IMR-90 (cell line): ENCODE measurements at regions not wholly inside any gene's neighbourhood (a gene's known extent, or its start where the extent isn't known, plus 50 kb on each side); places are given as distances from the start of the nearest gene placed in this dataset.

ENCODE experiments used
- ATAC-seq: fragments of 200-7000 bp; cut with Tn5 transposase; 2 replicates; pipeline ENCODE4 v1.9.1; 2020; ENCODE audit warnings: low read depth, mild to moderate bottlenecking, moderate library complexity
- BruUV-seq: library from RNA; stranded (reverse); fragments of 400-500 nt; replicated peaks from 2 replicates; lab custom pipeline; 2021; lab: Mats Ljungman, UMichigan
- CTCF ChIA-PET: fragments of 300-600 bp; formaldehyde crosslinking; extraction: SDS; loops from one replicate; lab custom pipeline; 2021; ENCODE audit warnings: antibody characterized with exemption; lab: Yijun Ruan, JAX
- POLR2A ChIA-PET: fragments of 300-600 bp; sonication (Branson Sonifier 250); formaldehyde crosslinking; loops from one replicate; lab custom pipeline; 2022; ENCODE audit warnings: antibody characterized with exemption; ENCODE audit not compliant: unreplicated experiment; lab: Charles Lee
- DNase-seq: peaks from one replicate; pipeline ENCODE4 v3.0.0; 2013
- H2AFZ ChIP-seq: replicated peaks from 2 replicates; pipeline ENCODE3; 2013; ENCODE audit warnings: low read length, mild to moderate bottlenecking; ENCODE audit not compliant: poor library complexity
- H2AK5ac ChIP-seq: 2 replicates; pipeline ENCODE4 v1.6.1; 2013; ENCODE audit warnings: low read depth, low read length, inconsistent platforms
- H2AK9ac ChIP-seq: replicated peaks from 2 replicates; pipeline ENCODE3; 2013; ENCODE audit warnings: mild to moderate bottlenecking, low read depth, low read length, moderate library complexity; ENCODE audit not compliant: poor library complexity
- H2BK120ac ChIP-seq: 2 replicates; pipeline ENCODE4 v1.6.1; 2013; ENCODE audit warnings: low read depth, low read length, inconsistent platforms
- H2BK15ac ChIP-seq: 3 replicates; pipeline ENCODE4 v1.6.1; 2013; ENCODE audit warnings: low read depth, low read length, inconsistent platforms
- H2BK20ac ChIP-seq: 2 replicates; pipeline ENCODE4 v1.6.1; 2013; ENCODE audit warnings: low read depth, mild to moderate bottlenecking, inconsistent platforms, low read length, moderate library complexity
- H2BK5ac ChIP-seq: 2 replicates; pipeline ENCODE4 v1.6.1; 2013; ENCODE audit warnings: mild to moderate bottlenecking, low read depth, low read length, inconsistent platforms; ENCODE audit not compliant: poor library complexity, severe bottlenecking
- H3K14ac ChIP-seq: replicated peaks from 2 replicates; pipeline ENCODE4 v1.6.1; 2013; ENCODE audit warnings: low read depth, low read length, inconsistent platforms
- H3K18ac ChIP-seq: 2 replicates; pipeline ENCODE4 v1.6.1; 2013; ENCODE audit warnings: low read depth, low read length, control low read depth
- H3K23ac ChIP-seq: 2 replicates; pipeline ENCODE4 v1.6.1; 2013; ENCODE audit warnings: low read depth, low read length, inconsistent platforms
- H3K27ac ChIP-seq: 2 replicates; pipeline ENCODE4 v1.5.1; 2013; ENCODE audit warnings: mild to moderate bottlenecking, control low read depth, low read length; ENCODE audit not compliant: insufficient read depth
- H3K27me3 ChIP-seq: 2 replicates; pipeline ENCODE4 v1.6.1; 2013; ENCODE audit warnings: low read length; ENCODE audit not compliant: control insufficient read depth, insufficient read depth
- H3K36me3 ChIP-seq: 2 replicates; pipeline ENCODE4 v1.6.1; 2013; ENCODE audit warnings: low read length, mixed read lengths; ENCODE audit not compliant: control insufficient read depth, insufficient read depth
- H3K4ac ChIP-seq: 2 replicates; pipeline ENCODE4 v1.6.1; 2013; ENCODE audit warnings: low read depth, low read length, inconsistent platforms
- H3K4me1 ChIP-seq: 2 replicates; pipeline ENCODE4 v1.6.1; 2013; ENCODE audit warnings: low read length, mixed read lengths; ENCODE audit not compliant: control insufficient read depth, insufficient read depth
- H3K4me2 ChIP-seq: 2 replicates; pipeline ENCODE4 v1.6.1; 2013; ENCODE audit warnings: low read depth, mild to moderate bottlenecking, control low read depth, low read length, moderate library complexity
- H3K4me3 ChIP-seq: 2 replicates; pipeline ENCODE4 v1.5.1; 2013; ENCODE audit warnings: low read depth, mild to moderate bottlenecking, control low read depth, low read length, moderate library complexity; ENCODE audit not compliant: insufficient read depth
- H3K56ac ChIP-seq: 2 replicates; pipeline ENCODE4 v1.6.1; 2013; ENCODE audit warnings: low read length, inconsistent platforms; ENCODE audit not compliant: insufficient read depth; ENCODE audit errors: extremely low read depth
- H3K79me1 ChIP-seq, 2 experiments: 2 replicates each; pipeline ENCODE4 v1.6.1; 2013; ENCODE audit warnings: low read length in 2 of 2, inconsistent platforms in 1 of 2, low read depth in 1 of 2
- H3K9ac ChIP-seq: 2 replicates; pipeline ENCODE4 v1.6.1; 2013; ENCODE audit warnings: low read depth, low read length, control low read depth
- H3K9me1 ChIP-seq: 2 replicates; pipeline ENCODE4 v1.6.1; 2013; ENCODE audit warnings: low read length, inconsistent platforms; ENCODE audit not compliant: insufficient read depth
- H3K9me3 ChIP-seq: 2 replicates; pipeline ENCODE4 v1.6.1; 2013; ENCODE audit warnings: low read length; ENCODE audit not compliant: control insufficient read depth, insufficient read depth
- H4K20me1 ChIP-seq: 2 replicates; pipeline ENCODE4 v1.6.1; 2013; ENCODE audit warnings: low read length, inconsistent platforms; ENCODE audit not compliant: insufficient read depth
- H4K5ac ChIP-seq: 2 replicates; pipeline ENCODE4 v1.6.1; 2013; ENCODE audit warnings: mild to moderate bottlenecking, low read depth, low read length, control low read depth
- H4K8ac ChIP-seq, 2 experiments: 2 replicates each; pipeline ENCODE4 v1.6.1; 2013; ENCODE audit warnings: low read depth in 2 of 2, low read length in 2 of 2, control low read depth in 1 of 2, inconsistent platforms in 1 of 2
- H4K91ac ChIP-seq: 2 replicates; pipeline ENCODE4 v1.6.1; 2013; ENCODE audit warnings: low read depth, low read length, inconsistent platforms; ENCODE audit not compliant: insufficient read depth
- CEBPB ChIP-seq: IDR thresholded peaks from 2 replicates; pipeline ENCODE4 v1.6.1; 2012; ENCODE audit warnings: low read depth, low read length, improper control_type of control experiment
- CHD1 ChIP-seq: IDR thresholded peaks from 2 replicates; pipeline ENCODE4 v1.6.1; 2012; ENCODE audit warnings: low read depth, low read length, improper control_type of control experiment
- CTCF ChIP-seq: conservative IDR thresholded peaks from 2 replicates; pipeline ENCODE4 v1.5.1; 2012; ENCODE audit warnings: mild to moderate bottlenecking, low read depth, low read length, improper control_type of control experiment
- FOS ChIP-seq: fragments of 150-350 bp; IDR thresholded peaks from 2 replicates; pipeline ENCODE4 v1.6.1; 2016; ENCODE audit warnings: low read depth, low read length
- MAZ ChIP-seq: IDR thresholded peaks from 2 replicates; pipeline ENCODE4 v1.6.1; 2012; ENCODE audit warnings: low read depth, mild to moderate bottlenecking, low read length, improper control_type of control experiment, moderate library complexity, borderline replicate concordance
- MXI1 ChIP-seq: IDR thresholded peaks from 2 replicates; pipeline ENCODE4 v1.6.1; 2012; ENCODE audit warnings: low read depth, mild to moderate bottlenecking, low read length, moderate library complexity, borderline replicate concordance
- NFE2L2 ChIP-seq: fragments of 150-350 bp; IDR thresholded peaks from 2 replicates; pipeline ENCODE4 v1.6.1; 2016; ENCODE audit warnings: low read depth, mild to moderate bottlenecking, low read length
- POLR2A ChIP-seq: IDR thresholded peaks from 2 replicates; pipeline ENCODE4 v1.6.1; 2012; ENCODE audit warnings: mild to moderate bottlenecking, low read depth, low read length
- RAD21 ChIP-seq: IDR thresholded peaks from 2 replicates; pipeline ENCODE4 v1.6.1; 2012; ENCODE audit warnings: low read length, improper control_type of control experiment
- RCOR1 ChIP-seq: IDR thresholded peaks from 2 replicates; pipeline ENCODE4 v1.6.1; 2012; ENCODE audit warnings: mild to moderate bottlenecking, low read length, improper control_type of control experiment; ENCODE audit not compliant: insufficient replicate concordance
- RFX5 ChIP-seq: IDR thresholded peaks from 2 replicates; pipeline ENCODE4 v1.8.0; 2012; ENCODE audit warnings: low read depth, mild to moderate bottlenecking, low read length, moderate library complexity
- SMC3 ChIP-seq: fragments of 150-350 bp; IDR thresholded peaks from 2 replicates; pipeline ENCODE4 v1.6.1; 2016; ENCODE audit warnings: low read depth, mild to moderate bottlenecking, antibody characterized with exemption, low read length, moderate library complexity
- USF2 ChIP-seq: fragments of 150-350 bp; IDR thresholded peaks from 2 replicates; pipeline ENCODE4 v1.6.1; 2017; ENCODE audit warnings: mild to moderate bottlenecking, antibody characterized with exemption, low read length, low read depth
- WGBS, 2 experiments: methylation state at CpG; one replicate each; pipeline versions ENCODE4 v1.1.5 to v1.1.7; 2013; ENCODE audit warnings: missing lambda C conversion rate in 2 of 2; ENCODE audit not compliant: insufficient read length in 1 of 2; ENCODE audit errors: extremely low coverage in 2 of 2; 5-methylcytosine and 5-hydroxymethylcytosine counted together
- dilution Hi-C: fragments of 300-500 bp; cut with HindIII; formaldehyde crosslinking; loops from one replicate; pipeline ENCODE4 v1.14.3; 2018; ENCODE audit warnings: low sequenced_read_pairs; ENCODE audit not compliant: unreplicated experiment
- in situ Hi-C: fragments of 300-500 bp; cut with MboI; formaldehyde crosslinking; loops from 3 replicates; pipeline ENCODE4 v1.14.3; 2019; ENCODE audit warnings: low sequenced_read_pairs, inconsistent platforms, mixed read lengths
- intact Hi-C: fragments of 100-400 bp; cut with micrococcal nuclease; formaldehyde crosslinking; loops from 2 replicates; pipeline ENCODE4 v1.10.0; 2022

GRCh38 chr3:106327696-106328025 lies 458.8 kb upstream of the CBLB start:
- BruUV-seq: no TSS peak

More at GRCh38 chr3:106327696-106328025, 458.8 kb upstream of the CBLB start:
- Histone ChIP-seq H2BK5ac (peak overlapping the region; percentile 48), H2AK5ac (no peak overlapping the region), H3K18ac (no peak overlapping the region), H3K4me2 (no peak overlapping the region; the same call in 1 of the 2 replicates), H4K91ac (no peak overlapping the region), H3K14ac (no peak overlapping the region), H4K5ac (no peak overlapping the region), H4K8ac (no peak overlapping the region; a peak in 1 of 4 replicates), H3K4me3 (no peak overlapping the region), H4K20me1 (no peaks in the 10 kb centered on the region), H3K79me1 (no peaks in the 10 kb centered on the region), H3K4ac (no peak overlapping the region), H3K9me3 (peaks cover 5% of the 10 kb centered on the region; the same call in 1 of the 2 replicates), H3K23ac (no peak overlapping the region), H2AFZ (no peak overlapping the region), H2BK15ac (no peak overlapping the region), H3K56ac (no peak overlapping the region), H3K27me3 (no peaks in the 10 kb centered on the region), H3K36me3 (no peaks in the 10 kb centered on the region), H2BK120ac (no peak overlapping the region), H3K4me1 (peaks cover 3% of the 10 kb centered on the region), H2BK20ac (no peak overlapping the region), H3K9ac (no peak overlapping the region), H3K9me1 (no peaks in the 10 kb centered on the region), H2AK9ac (no peak overlapping the region), H3K27ac (no peak overlapping the region)
- POLR2A ChIA-PET: no interaction called here
- in situ Hi-C loops: no loop called here
- TF ChIP-seq RCOR1 (no peak), MXI1 (no peak), FOS (no peak), POLR2A (no peak), RAD21 (no peak), CHD1 (no peak), MAZ (no peak), CTCF (no peak), NFE2L2 (no peak), USF2 (no peak), SMC3 (no peak), CEBPB (no peak), RFX5 (no peak)
- ATAC-seq (no peak), DNase-seq (no peak)
- CTCF ChIA-PET: no interaction called here
- intact Hi-C loops: no loop called here
- no CpG with 5 or more reads among the region's 1 CpG for WGBS, 2 experiments
- dilution Hi-C loops: no loop called here
